GM18517 (cell line): ENCODE measurements at regions not wholly inside any gene's neighbourhood (a gene's known extent, or its start where the extent isn't known, plus 50 kb on each side); places are given as distances from the start of the nearest gene placed in this dataset.

Experiments used
- ATAC-seq: cut with Tn5 transposase; IDR thresholded peaks from one replicate; pipeline ENCODE4 v1.9.1; 2021; ENCODE audit warnings: mild to moderate bottlenecking, moderate library complexity; ENCODE audit not compliant: unreplicated experiment

DNA sequence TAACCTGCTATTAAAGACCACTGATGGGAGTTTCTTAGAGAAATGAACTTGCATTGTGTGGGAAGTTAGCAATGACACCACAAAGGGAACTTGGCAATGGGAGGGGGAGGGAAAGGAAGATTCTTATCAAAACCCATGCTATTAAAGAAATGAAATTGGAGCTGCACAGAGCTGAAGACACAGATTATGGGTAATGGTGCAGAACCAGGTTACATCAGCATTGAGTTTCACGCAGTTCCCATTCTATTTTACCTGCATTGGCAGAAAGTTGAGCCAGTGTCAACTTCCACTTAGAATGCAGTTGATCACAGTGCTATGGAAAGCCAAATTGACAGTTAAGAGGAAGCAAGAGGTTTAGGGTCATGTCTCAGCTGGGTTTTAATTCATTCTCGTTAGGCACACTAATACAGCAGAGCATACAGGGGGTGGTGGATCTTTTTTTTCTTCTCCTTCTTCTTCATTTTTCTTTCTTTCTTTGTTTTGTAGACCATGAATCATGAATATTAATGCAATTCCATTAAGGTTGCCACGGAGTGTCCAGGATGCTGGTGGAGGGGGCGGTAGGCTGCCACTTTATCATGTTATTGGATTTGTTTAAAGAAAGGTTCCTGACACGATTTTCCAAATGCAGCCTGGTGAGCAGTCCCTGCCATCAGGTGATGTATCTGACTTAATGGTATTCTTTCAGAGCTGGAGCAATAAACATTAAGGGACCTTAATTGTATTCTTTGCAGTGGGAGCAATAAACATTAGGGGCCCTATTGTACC, 1092.0 kb upstream of the MAP3K7 start:
- ATAC-seq: no peak

DNA sequence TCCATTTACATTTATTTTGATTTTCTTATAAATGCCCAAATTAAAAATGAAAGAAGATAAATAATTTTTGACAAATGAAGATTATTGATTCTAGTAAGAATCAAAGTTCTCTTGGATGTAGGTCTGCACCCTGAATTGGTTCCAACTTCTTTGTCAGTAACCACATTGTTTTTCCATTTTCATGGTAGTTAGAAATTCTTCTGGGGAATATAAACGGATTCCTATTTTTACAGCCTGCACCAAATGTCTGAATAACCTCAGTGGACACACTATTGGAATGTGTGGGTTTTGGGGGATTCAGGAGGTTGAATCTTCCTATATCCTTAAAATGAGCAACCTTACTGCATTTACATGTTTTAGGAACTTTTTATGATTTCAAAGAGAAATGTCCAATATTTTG, 1085.3 kb upstream of the MAP3K7 start:
- ATAC-seq: no peak

DNA sequence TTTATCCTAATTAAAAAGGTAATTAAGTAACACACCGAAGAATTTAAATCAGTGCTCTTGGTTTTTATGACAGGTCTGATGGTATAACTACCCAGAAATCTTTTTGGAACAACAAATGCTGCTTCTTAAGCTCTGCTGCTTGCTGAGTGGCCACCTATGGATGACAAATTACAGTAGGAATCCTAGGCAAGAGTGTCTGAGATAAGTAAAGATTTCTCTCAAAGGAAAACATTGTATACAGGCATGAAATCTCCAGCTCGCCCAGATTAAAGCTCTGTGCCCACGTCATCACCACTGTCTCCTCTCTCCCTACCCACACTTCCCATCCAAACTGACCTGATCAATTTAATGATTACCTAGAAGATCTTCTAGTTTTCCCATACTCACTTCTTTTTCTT, 1083.0 kb upstream of the MAP3K7 start:
- ATAC-seq: no peak

DNA sequence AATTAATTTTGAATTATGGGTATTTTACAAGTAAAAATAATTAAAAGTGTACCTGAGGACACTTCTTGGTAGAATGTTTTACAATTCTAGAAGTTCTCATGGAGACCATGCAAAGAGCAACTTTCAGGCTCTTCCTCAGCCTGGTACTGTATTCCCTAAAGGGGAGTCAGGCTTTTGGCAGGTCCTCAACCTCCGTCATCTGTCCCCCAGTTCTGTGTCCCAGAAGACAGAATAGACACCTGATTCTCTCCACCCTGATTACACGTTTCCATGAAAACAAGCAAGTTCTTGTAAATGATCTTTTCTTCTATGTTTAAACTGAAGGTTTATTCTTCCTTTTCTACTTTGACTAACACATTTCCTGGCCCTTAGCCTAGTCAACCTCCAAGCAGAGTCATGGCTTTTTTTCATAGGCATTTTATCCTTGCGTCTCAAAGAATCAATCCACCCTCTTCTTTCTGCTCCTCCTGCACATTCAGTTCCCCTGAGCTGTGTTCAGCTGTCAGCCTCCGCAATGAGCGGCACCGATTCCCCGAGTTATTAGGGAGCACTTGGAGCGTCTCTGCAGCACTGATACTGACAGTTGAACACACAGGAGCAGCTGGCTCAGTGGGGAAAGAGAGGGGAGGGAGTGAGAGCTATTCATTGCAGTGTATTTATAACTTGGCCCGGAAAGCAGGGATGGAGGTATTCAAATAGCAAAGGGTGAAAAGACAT, 1082.4 kb upstream of the MAP3K7 start:
- no peak for ATAC-seq

DNA sequence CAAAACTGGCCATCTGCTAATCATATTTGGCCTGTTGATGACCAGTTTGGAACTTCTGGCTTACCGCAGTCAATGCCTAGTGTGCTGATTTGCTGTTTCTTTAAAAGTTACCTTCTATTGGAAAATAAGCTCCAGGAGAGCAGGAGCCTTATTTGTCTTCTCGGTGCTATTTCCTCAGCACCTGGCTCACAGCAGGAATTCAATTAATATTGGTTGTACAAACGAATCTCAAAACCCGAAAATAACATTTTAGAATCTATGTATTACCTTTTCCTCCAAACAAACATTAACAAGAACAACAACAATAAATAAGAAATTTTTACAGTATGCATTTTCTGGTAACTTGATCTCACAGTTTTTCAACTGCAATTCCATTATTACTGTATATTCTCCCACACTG, 1080.7 kb upstream of the MAP3K7 start:
- no peak for ATAC-seq

DNA sequence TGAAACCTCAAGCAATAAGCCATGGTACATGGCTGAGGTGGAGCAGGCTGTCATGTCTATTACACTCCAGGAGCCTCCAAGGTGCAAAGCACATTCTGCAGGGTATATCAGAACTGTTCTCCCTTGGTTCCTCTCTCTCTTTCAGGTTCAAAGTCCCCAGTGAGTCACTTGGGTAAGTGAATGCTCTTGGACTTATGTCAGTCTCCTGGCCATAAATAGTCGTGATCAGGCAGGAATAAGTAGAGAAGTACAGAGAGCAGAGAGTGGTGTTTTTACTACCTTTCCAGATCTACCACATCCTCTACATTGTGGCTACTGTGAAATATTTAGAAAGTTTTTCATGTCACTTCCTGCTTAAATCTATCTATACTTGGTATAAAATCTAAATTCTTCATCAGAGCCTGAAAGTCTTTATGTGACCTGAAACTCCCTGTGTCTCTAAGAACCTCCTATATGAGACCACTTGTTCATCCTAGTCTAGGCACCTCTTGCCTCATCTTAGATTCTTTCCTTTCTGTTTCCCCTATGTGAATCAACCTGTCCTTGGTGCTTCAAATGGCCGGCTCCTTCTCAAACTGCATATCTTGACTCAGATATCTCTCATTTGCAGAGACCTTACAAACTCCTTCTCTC, 1077.6 kb upstream of the MAP3K7 start:
- ATAC-seq: no peak

DNA sequence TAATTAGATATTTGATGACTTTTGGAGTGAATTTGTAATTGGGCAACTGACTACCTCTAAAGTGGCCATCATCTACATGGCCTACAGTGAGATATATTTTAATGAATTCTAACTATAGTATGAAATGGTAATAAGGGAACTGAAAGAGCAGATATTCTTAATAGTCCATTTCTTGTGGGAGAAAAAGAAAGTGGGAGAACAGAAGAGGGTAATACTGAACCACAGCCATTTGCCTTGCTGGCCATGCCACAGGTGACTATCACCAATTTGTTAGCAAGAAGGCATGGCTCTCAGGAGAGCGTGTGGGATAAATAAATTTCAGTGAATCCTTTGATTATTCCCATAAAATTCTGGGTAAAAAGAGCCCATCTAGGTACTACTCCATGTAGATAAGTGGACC, 1074.0 kb upstream of the MAP3K7 start:
- no peak for ATAC-seq

DNA sequence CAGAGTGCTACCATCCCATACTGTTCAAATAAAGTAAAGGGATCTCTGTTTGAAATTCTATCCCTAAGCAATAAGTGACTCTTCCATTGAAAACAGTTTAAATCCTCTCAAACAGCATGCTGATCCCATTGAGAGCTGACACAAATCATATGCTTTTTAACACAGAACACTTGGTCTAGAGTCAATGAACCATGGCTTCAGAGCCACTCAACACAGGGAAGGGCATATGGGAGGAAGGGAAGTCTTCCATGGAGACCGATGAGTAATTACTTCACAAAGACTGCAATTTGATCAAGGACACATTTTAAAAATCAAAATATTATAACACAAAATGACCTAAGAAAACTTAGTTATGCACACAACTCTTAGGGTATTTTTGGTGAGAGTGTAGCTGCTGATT, 1073.0 kb upstream of the MAP3K7 start:
- ATAC-seq: no peak

DNA sequence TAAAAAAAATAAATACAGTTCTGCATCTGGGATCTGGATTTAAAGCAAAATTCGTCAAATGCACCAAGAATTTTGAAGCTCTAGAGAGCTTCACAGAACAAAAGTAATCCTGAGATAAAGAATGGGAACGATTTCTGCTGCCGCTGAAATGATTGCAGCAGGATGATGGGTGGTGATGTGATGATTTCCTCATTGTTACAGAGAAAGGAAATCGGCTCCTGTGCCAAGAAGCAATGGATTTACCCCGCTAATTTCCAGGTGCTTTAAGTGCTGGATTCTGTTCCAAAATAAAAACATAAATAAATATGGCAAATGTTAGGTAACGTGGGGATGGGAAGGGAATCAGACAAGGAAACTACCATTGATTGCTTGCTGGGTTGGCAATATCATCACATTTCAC, 1067.9 kb upstream of the MAP3K7 start:
- no peak for ATAC-seq

DNA sequence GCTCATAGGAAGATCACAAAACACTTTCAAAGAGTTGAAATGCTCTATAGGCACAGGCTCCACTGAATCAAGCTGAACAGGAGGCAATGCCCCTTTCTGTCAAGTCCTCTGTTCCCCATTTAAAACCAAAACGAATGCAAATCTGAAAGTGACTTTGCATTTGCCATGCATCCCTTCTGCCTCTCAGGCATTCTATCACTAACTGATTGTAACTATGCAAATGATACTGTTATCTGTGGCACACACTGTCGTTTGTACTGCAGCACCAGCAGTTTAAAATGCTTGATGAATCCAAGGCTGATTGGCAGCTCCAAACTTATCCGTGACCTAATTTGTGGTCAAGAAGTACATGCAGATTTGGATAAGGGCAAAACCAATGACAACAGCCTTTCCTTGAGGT, 1067.5 kb upstream of the MAP3K7 start:
- ATAC-seq: no peak

DNA sequence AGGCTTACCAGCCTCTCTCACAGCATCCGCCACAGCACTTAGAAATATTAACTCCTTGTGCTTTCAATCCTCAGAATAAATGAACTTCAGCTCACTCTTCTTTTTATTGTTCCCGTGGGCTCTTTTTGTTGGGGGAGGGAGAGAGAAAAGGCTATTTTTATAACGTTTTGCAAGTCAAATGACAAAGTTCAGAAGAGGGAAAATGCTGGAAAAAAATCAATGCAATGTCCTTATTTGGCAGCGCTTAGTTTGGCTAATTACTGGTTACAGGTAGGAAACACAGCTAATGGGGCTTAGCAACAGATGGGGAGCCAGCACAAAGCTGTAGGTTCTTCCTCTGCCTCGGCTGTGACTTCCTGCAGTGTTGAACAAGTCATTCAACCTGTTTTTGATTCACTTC, 1067.0 kb upstream of the MAP3K7 start:
- no peak for ATAC-seq

DNA sequence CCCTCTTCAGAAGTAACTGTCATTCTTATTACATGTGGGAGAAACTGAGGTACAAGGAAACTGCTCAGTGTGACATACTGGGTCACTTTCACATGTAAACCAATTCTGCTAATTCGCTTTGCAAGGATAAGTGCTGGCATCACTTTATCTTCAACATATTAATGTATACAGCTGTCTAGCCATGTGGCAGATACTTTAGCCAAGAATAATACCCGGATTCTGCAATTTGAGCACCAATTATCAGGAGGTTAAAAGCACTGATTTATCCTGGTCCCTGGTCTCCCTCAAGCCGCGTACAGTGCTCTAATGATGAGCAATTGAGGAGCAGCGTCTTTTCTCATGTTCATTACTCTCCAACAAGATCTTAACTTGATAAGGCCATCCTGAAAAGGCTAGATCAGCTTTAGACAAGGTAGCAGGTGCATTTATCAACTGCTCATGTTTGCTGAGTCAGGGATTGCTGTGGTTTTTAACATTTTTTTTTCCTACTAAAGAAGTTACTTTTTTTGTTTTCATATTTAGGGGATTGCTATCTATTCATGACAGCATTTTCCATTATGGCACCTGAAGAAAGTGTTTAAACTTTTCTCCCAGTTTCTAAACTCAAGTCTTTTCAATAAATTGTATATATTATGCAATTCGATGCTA, 1066.3 kb upstream of the MAP3K7 start:
- ATAC-seq: no peak

DNA sequence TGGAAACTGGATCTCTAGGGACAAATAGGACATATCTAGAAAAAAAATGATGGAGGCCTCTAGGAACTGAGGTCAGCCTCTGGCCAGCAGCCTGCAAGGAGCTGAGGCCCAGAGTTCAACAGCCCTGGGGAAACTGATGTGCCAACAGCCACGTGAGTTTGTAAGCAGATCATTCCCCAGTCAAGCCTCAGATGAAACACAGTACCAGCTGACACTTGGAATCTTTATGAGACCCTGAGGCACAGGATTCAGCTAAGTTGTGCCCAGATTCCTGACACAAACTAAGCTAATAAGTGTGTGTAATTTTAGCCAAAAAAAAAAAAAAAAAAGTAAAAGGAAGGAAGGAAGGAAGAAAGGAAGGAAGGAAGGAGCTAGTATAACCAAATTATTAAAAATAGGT, 1059.8 kb upstream of the MAP3K7 start:
- no peak for ATAC-seq

DNA sequence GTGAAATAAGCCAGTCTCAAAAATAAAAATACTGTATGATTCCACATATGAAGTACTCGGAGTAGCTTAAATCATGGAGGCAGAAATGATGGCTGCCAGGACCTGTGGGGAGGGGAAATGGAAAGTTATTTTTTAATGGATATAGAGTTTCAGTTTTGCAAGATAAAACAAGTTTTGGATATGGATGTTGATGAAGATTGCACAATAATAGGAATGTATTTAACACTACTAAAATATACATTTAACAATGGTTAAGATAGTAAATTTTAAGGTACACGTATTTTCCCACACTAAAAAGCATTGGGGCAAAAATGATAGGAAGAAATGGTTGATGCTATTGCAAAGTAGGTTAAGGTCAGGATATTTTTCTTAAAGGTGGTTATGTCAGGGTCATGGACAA, 1058.9 kb upstream of the MAP3K7 start:
- no peak for ATAC-seq

DNA sequence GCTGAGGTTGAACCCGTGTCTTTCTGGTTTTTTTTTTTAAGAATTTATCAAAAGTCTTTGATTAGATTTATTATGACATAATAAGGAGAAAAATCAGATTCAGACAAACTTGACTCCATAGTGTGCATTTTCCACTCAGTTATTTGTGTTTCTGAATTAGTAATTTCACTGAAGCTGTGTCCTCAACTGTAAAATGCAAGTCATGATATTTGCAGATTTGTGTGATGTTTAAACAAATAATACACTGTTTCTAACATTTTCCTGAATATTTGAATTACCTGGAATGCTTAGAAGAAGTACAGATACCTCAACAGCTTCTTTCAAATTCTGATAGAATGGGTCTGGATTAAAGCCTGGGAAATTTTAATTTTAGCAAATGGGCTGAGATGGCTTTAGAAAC, 1050.3 kb upstream of the MAP3K7 start:
- no peak for ATAC-seq

DNA sequence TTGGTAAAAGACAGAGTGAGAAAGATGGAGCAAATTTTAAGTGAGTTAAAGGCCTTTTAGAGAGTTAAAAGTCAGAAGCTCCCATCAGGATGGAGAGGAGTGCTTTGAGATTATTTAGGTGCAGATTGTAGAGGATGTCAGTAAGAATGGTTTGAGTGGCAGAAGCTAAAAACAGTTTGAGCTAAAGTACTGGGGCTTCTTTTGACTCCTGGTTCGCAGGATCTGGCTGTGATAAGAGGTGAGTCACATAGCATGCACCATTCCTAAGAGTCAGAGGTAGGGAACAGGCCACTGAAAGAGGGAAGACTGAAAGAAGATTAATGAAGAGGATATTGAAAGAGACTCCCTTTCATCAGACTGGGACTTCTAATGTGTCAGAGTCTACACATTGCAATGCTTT, 1047.9 kb upstream of the MAP3K7 start:
- no peak for ATAC-seq

DNA sequence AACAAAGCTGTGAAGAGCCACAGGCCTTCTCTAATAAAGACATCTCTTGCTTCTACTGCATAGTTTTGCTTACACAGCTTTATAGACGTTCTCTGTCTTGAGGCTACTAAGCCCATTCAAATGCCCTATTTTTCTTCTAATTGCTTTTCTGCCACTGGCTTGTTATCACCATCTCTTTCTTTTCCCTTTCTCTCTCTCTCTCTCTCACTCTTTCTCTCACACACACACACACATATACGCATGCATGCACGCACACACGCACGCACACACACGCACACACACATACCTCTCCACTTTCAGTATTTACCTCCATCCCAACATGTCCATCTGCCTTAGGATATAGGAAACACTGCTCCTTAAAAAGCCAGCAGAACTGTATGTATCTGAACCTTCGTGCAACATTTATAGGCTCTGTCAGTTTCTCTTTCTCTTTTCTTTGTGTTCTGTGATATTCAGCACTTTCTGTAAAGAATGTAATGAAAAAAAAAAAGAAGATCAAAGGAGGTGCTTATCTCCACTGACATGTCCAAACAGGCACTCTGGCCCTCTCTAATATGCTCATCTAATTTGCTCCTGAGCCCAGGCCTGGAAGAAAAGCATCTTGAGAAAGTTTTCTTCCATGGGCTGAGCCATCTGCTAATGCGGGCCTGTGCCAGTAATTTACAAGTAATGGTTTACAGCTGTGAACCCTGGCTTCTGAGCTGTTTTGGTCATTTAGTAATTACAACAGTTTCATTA, 1046.7 kb upstream of the MAP3K7 start:
- no peak for ATAC-seq

DNA sequence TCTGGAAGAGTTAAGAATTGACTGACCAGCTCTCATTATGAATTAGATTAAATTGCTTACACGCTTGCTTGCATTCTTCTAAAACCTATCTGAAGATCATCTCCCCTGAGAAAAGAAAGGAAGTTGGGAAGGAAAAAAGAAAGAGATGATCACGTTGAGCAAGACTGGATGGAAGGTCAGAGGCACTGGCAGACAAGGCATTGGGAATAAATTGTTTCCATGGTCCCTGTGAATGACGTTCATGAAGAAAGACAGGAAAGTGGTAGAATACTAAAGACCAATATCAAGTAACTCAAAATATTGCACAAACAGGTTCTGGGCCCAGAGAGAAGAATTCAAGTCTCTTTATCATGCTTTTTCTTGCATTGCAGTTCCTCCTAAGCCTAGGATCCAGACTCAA, 1045.4 kb upstream of the MAP3K7 start:
- no peak for ATAC-seq

DNA sequence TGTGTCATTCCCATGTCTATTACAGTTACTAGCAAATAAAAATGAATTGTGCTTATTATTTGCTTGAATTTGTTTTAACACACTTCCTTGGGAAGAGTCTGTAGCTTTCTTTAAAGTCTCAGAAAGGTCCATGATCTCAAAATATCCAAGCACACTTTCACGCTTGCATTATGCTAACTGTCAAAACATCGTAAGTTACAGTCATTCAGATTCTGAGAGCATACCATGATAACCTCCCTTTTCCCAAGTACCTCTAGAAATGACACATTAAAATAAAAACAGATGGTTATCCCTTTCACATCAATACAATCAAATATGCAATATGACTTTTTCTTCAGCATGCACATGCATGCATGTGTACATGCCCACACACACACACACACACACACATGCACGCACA, 1044.4 kb upstream of the MAP3K7 start:
- ATAC-seq: no peak

DNA sequence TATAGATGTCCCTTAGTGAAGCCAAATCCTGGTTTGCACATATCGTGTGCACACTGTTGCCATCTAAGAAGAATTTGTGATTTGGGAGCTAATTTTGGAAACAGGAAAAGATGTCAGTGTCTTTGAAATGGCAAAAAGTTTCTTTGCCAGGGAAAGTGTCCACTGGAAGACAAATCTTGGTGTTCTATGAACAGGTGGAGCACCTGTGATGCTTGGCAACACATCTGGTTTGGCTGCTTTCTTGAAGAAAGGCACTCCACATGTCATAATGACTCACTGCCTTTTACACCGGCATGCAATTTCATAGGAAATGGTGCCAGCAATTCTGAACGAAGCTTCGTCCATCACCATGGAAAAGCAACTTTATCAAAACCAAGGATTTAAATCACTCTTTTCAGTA, 1040.0 kb upstream of the MAP3K7 start:
- ATAC-seq: no peak

DNA sequence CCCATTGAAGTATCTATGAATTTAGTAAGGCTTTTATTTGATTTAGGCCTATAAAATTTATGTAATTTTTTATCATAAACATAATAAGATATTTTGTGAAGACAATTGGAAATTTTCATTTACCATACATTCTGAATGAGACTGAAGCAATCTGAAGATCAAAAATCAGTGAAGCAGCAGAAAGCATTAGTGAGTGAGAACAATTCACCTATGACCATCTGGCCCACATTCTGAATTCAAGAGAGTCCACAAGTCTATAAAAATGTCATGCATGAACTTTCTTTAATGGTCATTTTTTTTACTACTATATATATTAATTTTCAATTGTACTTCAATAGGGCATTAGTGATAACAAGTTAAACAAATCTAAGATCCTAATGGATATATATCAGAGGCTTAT, 1026.6 kb upstream of the MAP3K7 start:
- ATAC-seq: no peak
